GM12878 (cell line): ENCODE measurements at regions not wholly inside any gene's neighbourhood (a gene's known extent, or its start where the extent isn't known, plus 50 kb on each side); places are given as distances from the start of the nearest gene placed in this dataset.

ENCODE experiments used
- ATAC-seq: fragments of 200-7000 bp; cut with Tn5 transposase; 3 replicates; pipeline ENCODE4 v1.9.1; 2020; ENCODE audit warnings: mild to moderate bottlenecking, moderate library complexity
- BruUV-seq: library from RNA; stranded (reverse); fragments of 400-500 nt; replicated peaks from 2 replicates; lab custom pipeline; 2021; lab: Mats Ljungman, UMichigan
- CTCF ChIA-PET: fragments of 300-600 bp; sonication (Branson Sonifier 250); formaldehyde crosslinking; extraction: SDS; loops from one replicate; lab custom pipeline; 2021; ENCODE audit warnings: inconsistent platforms; lab: Yijun Ruan, JAX
- POLR2A ChIA-PET: fragments of 350-600 bp; formaldehyde crosslinking; extraction: SDS; loops from one replicate; lab custom pipeline; 2021; ENCODE audit warnings: inconsistent platforms; lab: Charles Lee
- RAD21 ChIA-PET: fragments of 300-600 bp; sonication (Branson Sonifier 250); formaldehyde crosslinking; loops from one replicate; lab custom pipeline; 2023; ENCODE audit warnings: antibody characterized with exemption; ENCODE audit not compliant: unreplicated experiment; lab: Charles Lee
- SMC1A ChIA-PET: fragments of 300-600 bp; sonication (Branson Sonifier 250); formaldehyde crosslinking; loops from one replicate; lab custom pipeline; 2023; ENCODE audit not compliant: unreplicated experiment, uncharacterized antibody; lab: Charles Lee
- DNase-seq: peaks from one replicate; pipeline ENCODE4 v3.0.0-alpha.2; 2011; ENCODE audit warnings: low read depth, low spot score
- FAIRE-seq: peaks from 3 replicates; lab custom pipeline; 2011; peaks lifted over from hg19 to GRCh38; lab: Jason Lieb, UNC
- H2AFZ ChIP-seq: 2 replicates; pipeline ENCODE4 v1.6.0; 2011; ENCODE audit warnings: low read depth, low read length, control low read depth; ENCODE audit not compliant: control insufficient read depth
- H3K27ac ChIP-seq: 2 replicates; pipeline ENCODE4 v1.5.1; 2011; ENCODE audit warnings: control low read depth; ENCODE audit not compliant: control insufficient read depth, insufficient read depth
- H3K27me3 ChIP-seq, 2 experiments: replicated peaks in 1 of 2; 2 replicates each; pipeline versions ENCODE4 v1.6.0 to v1.6.1; 2011; ENCODE audit warnings: low read length in 1 of 2; ENCODE audit not compliant: control insufficient read depth in 2 of 2, insufficient read depth in 2 of 2
- H3K36me3 ChIP-seq, 2 experiments: 2 replicates each; pipeline ENCODE4 v1.5.1; 2011; ENCODE audit warnings: low read length in 1 of 2; ENCODE audit not compliant: control insufficient read depth in 2 of 2, insufficient read depth in 2 of 2
- H3K4me1 ChIP-seq: 2 replicates; pipeline ENCODE4 v1.6.1; 2011; ENCODE audit warnings: mild to moderate bottlenecking, low read length, moderate library complexity, mixed read lengths; ENCODE audit not compliant: control insufficient read depth, insufficient read depth
- H3K4me2 ChIP-seq: 2 replicates; pipeline ENCODE4 v1.6.0; 2011; ENCODE audit warnings: control low read depth; ENCODE audit not compliant: control insufficient read depth, insufficient read depth
- H3K4me3 ChIP-seq: fragments of 200-600 bp; sonication (generic); 2 replicates; pipeline ENCODE4 v1.5.1; 2016
- H3K79me2 ChIP-seq: 2 replicates; pipeline ENCODE4 v1.6.0; 2011; ENCODE audit warnings: low read length; ENCODE audit not compliant: control insufficient read depth, insufficient read depth
- H3K9ac ChIP-seq: 2 replicates; pipeline ENCODE4 v1.8.0; 2011; ENCODE audit warnings: low read length, control low read depth, mixed read lengths; ENCODE audit not compliant: control insufficient read depth, insufficient read depth
- H3K9me3 ChIP-seq: replicated peaks from 3 replicates; pipeline ENCODE4 v1.5.1; 2011; ENCODE audit warnings: mild to moderate bottlenecking, low read length; ENCODE audit not compliant: control insufficient read depth, insufficient read depth
- H4K20me1 ChIP-seq: 2 replicates; pipeline ENCODE4 v1.6.0; 2011; ENCODE audit not compliant: control insufficient read depth, insufficient read depth
- ASH2L ChIP-seq: fragments of 300-600, 200-600 bp; sonication (generic); IDR thresholded peaks from 2 replicates; pipeline ENCODE4 v1.6.1; 2017; ENCODE audit warnings: low read depth, mild to moderate bottlenecking, borderline replicate concordance
- BHLHE40 ChIP-seq, 2 experiments: fragments of 450-650 bp in 1 of 2; IDR thresholded peaks; 2 replicates each; pipeline ENCODE4 v1.6.1; 2011 to 2017; ENCODE audit warnings: low read depth in 2 of 2, borderline replicate concordance in 1 of 2, improper control_type of control experiment in 1 of 2, low read length in 1 of 2, mild to moderate bottlenecking in 1 of 2
- HDAC6 ChIP-seq: fragments of 200-600 bp; sonication (generic); IDR thresholded peaks from one replicate; pipeline ENCODE4 v1.8.0; 2017; ENCODE audit warnings: antibody characterized with exemption; ENCODE audit not compliant: unreplicated experiment
- PAX5 ChIP-seq: IDR thresholded peaks from 2 replicates; pipeline ENCODE4 v1.6.1; 2011; ENCODE audit warnings: low read depth, low read length, borderline replicate concordance
- TCF3 ChIP-seq: IDR thresholded peaks from 2 replicates; pipeline ENCODE4 v1.6.1; 2012; ENCODE audit warnings: low read depth, mild to moderate bottlenecking, low read length, borderline replicate concordance; ENCODE audit not compliant: insufficient read depth
- YY1 ChIP-seq: IDR thresholded peaks from 2 replicates; pipeline ENCODE4 v1.6.1; 2011; ENCODE audit warnings: low read depth, mild to moderate bottlenecking, low read length
- WGBS: methylation state at CpG from one replicate; pipeline ENCODE4 v1.1.6; 2016; ENCODE audit warnings: low lambda C conversion rate; ENCODE audit not compliant: insufficient replicate concordance, insufficient coverage; ENCODE audit errors: missing lambda C conversion rate; 5-methylcytosine and 5-hydroxymethylcytosine counted together
- in situ Hi-C: fragments of 300-500 bp; cut with MboI; formaldehyde crosslinking; loops from 9 replicates; pipeline ENCODE4 v1.14.3; 2018; ENCODE audit warnings: mixed read lengths
- intact Hi-C: fragments of 100-400 bp; cut with micrococcal nuclease; formaldehyde crosslinking; loops from one replicate; pipeline ENCODE4 v1.14.2; 2022; ENCODE audit not compliant: unreplicated experiment
- TF ChIP-seq, protein P1 (sequence below): fragments of 450-650 bp; IDR thresholded peaks from 2 replicates; pipeline ENCODE4 v1.6.1; 2017; ENCODE audit warnings: mild to moderate bottlenecking
- TF ChIP-seq, protein P2 (sequence below): fragments of 450-650 bp; formaldehyde crosslinking; IDR thresholded peaks from 2 replicates; pipeline ENCODE4 v1.4.0; 2020; ENCODE audit warnings: mild to moderate bottlenecking, moderate library complexity
- TF ChIP-seq, protein P3 (sequence below): fragments of 450-650 bp; IDR thresholded peaks from 2 replicates; pipeline ENCODE4 v1.6.1; 2016; ENCODE audit warnings: mild to moderate bottlenecking
- TF ChIP-seq, protein P4 (sequence below): IDR thresholded peaks from 2 replicates; pipeline ENCODE4 v1.6.1; 2012; ENCODE audit warnings: low read depth, low read length, improper control_type of control experiment

DNA sequence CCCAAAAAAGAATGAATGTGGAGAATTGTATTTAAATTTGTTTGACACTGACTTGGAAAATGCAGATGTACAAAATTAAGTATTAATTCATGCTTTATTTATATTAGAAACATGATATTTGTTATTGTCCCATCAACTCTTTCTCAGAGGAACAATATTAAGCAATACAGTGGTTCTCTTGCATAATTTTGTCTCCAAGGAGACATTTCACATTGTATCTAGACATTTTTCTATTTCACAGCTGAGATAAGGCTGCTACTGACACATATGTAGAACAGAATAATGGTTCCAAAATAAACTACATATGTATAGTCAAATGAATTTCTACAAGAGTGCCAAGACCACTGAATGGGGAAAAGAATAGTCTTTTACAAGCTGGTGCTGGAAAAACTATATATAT, 427.9 kb upstream of the SPANXN1 start (continued):
- TF ChIP-seq, protein P1, sequence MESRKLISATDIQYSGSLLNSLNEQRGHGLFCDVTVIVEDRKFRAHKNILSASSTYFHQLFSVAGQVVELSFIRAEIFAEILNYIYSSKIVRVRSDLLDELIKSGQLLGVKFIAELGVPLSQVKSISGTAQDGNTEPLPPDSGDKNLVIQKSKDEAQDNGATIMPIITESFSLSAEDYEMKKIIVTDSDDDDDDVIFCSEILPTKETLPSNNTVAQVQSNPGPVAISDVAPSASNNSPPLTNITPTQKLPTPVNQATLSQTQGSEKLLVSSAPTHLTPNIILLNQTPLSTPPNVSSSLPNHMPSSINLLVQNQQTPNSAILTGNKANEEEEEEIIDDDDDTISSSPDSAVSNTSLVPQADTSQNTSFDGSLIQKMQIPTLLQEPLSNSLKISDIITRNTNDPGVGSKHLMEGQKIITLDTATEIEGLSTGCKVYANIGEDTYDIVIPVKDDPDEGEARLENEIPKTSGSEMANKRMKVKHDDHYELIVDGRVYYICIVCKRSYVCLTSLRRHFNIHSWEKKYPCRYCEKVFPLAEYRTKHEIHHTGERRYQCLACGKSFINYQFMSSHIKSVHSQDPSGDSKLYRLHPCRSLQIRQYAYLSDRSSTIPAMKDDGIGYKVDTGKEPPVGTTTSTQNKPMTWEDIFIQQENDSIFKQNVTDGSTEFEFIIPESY: no peak
- TF ChIP-seq YY1 (no peak), BHLHE40 (IDR thresholded peaks at IDR 0.05; ENCODE audit: borderline replicate concordance in 1 of 2, low read depth in 2 of 2, low read length in 1 of 2) (no peak), PAX5 (no peak)
- TF ChIP-seq, protein P2, sequence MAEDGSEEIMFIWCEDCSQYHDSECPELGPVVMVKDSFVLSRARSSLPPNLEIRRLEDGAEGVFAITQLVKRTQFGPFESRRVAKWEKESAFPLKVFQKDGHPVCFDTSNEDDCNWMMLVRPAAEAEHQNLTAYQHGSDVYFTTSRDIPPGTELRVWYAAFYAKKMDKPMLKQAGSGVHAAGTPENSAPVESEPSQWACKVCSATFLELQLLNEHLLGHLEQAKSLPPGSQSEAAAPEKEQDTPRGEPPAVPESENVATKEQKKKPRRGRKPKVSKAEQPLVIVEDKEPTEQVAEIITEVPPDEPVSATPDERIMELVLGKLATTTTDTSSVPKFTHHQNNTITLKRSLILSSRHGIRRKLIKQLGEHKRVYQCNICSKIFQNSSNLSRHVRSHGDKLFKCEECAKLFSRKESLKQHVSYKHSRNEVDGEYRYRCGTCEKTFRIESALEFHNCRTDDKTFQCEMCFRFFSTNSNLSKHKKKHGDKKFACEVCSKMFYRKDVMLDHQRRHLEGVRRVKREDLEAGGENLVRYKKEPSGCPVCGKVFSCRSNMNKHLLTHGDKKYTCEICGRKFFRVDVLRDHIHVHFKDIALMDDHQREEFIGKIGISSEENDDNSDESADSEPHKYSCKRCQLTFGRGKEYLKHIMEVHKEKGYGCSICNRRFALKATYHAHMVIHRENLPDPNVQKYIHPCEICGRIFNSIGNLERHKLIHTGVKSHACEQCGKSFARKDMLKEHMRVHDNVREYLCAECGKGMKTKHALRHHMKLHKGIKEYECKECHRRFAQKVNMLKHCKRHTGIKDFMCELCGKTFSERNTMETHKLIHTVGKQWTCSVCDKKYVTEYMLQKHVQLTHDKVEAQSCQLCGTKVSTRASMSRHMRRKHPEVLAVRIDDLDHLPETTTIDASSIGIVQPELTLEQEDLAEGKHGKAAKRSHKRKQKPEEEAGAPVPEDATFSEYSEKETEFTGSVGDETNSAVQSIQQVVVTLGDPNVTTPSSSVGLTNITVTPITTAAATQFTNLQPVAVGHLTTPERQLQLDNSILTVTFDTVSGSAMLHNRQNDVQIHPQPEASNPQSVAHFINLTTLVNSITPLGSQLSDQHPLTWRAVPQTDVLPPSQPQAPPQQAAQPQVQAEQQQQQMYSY (CRISPR knock-in tag): no peak
- TF ChIP-seq, all 136 proteins: peak for 0

DNA sequence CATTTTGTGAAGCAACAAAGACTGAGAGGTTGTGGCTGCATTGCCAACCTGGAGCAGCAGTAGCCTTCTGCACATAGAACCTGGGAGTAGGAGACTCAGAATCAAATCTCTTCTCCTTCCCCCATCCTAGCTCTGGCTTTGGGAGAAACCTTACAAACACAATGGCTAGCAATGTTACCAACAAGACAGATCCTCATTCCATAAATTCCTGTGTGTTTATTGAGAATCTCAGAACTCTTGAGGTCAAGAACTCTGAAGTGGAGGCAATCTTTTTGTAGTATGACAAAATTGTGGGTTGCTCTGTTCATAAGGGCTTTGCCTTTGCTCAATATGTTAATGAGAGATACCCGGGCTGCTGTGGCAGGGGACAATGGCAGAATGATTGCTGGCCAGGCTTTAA, 406.7 kb upstream of the SPANXN1 start:
- POLR2A ChIA-PET: no interaction called here

More for the DNA sequence above, 406.7 kb upstream of the SPANXN1 start:
- no peak overlapping the region for H3K27ac ChIP-seq
- 0% methylated on average over 1 of the region's 1 CpG for WGBS
- no peak for ATAC-seq
- H3K36me3 ChIP-seq: no peaks in the 10 kb centered on the region
- no peak for DNase-seq
- no peak for FAIRE-seq
- in situ Hi-C loops (no loop called here), intact Hi-C loops (no loop called here)
- no peaks in the 10 kb centered on the region for H3K9me3 ChIP-seq
- CTCF ChIA-PET: no interaction called here
- no peak overlapping the region for H3K4me3 ChIP-seq
- H4K20me1 ChIP-seq: no peaks in the 10 kb centered on the region
- no peak overlapping the region for H3K4me2 ChIP-seq
- no peak overlapping the region for H3K9ac ChIP-seq
- no peaks in the 10 kb centered on the region for H3K79me2 ChIP-seq
- H3K4me1 ChIP-seq: no peaks in the 10 kb centered on the region
- TF ChIP-seq, protein P3, sequence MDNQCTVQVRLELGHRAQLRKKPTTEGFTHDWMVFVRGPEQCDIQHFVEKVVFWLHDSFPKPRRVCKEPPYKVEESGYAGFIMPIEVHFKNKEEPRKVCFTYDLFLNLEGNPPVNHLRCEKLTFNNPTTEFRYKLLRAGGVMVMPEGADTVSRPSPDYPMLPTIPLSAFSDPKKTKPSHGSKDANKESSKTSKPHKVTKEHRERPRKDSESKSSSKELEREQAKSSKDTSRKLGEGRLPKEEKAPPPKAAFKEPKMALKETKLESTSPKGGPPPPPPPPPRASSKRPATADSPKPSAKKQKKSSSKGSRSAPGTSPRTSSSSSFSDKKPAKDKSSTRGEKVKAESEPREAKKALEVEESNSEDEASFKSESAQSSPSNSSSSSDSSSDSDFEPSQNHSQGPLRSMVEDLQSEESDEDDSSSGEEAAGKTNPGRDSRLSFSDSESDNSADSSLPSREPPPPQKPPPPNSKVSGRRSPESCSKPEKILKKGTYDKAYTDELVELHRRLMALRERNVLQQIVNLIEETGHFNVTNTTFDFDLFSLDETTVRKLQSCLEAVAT: no peak
- TF ChIP-seq TCF3 (no peak), ASH2L (no peak), HDAC6 (no peak)
- TF ChIP-seq, protein P4, sequence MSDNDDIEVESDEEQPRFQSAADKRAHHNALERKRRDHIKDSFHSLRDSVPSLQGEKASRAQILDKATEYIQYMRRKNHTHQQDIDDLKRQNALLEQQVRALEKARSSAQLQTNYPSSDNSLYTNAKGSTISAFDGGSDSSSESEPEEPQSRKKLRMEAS: no peak
- TF ChIP-seq, all 136 proteins: peak for 0
- no TSS peak for BruUV-seq
- RAD21 ChIA-PET: no interaction called here
- Histone ChIP-seq H2AFZ (no peak overlapping the region), H3K27me3 (no peaks in the 10 kb centered on the region)
- SMC1A ChIA-PET: no interaction called here
